GM19025 (cell line): ENCODE measurements at regions not wholly inside any gene's neighbourhood (a gene's known extent, or its start where the extent isn't known, plus 50 kb on each side); places are given as distances from the start of the nearest gene placed in this dataset.
"Not testable (repeated sequence)": the region's sequence is repeated elsewhere in the genome, so short reads cannot be mapped to it uniquely, and the experiment has no call there.

Experiments
- ATAC-seq: cut with Tn5 transposase; IDR thresholded peaks from one replicate; pipeline ENCODE4 v1.9.1; 2021; ENCODE audit warnings: mild to moderate bottlenecking, low read depth, moderate library complexity; ENCODE audit not compliant: unreplicated experiment

DNA sequence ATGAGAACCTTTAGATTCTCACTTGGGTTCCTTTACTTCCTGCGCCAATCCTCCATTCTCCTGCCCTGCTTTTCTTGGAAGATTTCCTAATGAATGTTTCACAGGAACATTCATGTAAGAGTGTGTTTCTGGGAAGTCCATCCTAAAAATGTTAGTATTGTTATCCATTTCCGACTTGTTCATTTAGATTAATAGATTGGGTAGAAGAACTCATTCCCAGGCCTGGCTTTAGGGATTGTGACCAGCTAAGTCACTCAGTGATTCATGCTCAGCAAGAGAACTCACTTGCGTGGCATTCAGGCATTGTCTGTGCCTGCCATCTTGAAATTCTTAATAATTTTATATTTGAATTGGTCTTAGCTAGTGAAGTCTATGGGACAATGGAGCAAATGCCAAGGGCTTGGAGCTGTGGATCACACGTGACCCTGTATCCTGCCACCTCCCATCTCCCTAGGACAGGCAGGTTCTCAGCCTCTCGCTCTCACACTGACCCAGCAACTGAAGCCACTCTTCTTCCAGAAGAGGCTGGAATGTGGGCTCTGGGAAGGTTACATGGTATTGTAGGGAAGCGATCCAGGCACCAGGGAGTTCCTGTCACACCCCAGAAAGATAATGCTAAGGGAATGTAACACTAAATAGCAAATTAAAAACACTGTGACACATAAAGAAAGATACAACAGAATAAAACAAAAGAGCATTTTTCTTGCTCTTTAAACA is 562.1 kb downstream of the TMA16 start:
- no peak for ATAC-seq

DNA sequence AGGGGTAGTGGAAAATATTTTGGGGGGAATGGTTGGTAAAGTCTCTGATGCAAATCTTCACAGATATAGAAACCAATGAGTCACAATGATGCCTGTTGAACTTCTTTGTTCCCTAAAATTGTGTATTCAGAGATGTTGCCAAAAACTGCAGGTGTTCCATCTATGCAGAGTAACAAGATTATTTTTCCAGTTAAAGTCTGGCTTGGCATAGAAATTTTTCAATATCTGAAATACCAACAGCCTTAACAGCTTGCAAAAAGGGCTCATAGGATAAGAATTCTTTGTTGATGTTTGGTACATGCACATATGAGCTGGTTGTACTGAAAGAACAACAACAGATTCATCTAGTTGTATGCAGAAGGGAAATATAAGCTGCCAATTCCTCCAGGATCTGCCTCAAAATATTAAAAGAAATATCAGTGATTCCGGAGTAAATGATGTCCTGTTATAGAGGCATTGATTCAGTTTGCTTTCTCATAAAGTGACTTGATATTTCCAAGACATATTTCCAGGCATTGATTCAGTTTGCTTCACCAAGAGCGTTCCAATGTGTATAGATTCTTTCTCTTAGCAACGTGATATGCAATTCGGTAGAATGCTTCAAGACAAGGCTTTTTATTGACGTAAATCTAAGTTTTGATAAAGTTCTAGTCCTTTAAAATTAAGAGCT is 564.4 kb downstream of the TMA16 start:
- ATAC-seq = no peak

GRCh38 chr4:164060456-164060855 is 566.0 kb downstream of the TMA16 start:
- no peak for ATAC-seq

DNA sequence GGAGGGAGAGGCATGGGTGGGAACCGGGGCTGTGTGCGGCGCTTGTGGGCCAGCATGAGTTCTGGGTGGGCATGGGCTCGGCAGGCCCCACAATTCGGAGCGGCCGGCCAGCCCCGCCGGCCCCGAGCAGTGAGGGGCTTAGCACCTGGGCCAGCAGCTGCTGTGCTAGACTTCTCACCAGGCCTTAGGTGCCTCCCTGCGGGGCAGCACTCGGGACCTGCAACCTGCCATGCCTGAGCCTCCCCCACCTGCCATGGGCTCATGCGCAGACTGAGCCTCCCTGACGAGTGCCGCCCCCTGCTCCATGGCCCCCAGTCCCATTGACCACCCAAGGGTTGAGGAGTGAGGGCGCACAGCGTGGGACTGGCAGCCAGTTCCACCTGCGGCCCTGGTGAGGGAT is 573.9 kb downstream of the TMA16 start:
- no peak for ATAC-seq

GRCh38 chr4:164070625-164071024 is 576.1 kb downstream of the TMA16 start:
- ATAC-seq = no peak

GRCh38 chr4:164081371-164081770 is 586.9 kb downstream of the TMA16 start:
- no peak for ATAC-seq

- ATAC-seq = no peak
Measured at GRCh38 chr4:164081801-164082200, 587.3 kb downstream of the TMA16 start.

DNA sequence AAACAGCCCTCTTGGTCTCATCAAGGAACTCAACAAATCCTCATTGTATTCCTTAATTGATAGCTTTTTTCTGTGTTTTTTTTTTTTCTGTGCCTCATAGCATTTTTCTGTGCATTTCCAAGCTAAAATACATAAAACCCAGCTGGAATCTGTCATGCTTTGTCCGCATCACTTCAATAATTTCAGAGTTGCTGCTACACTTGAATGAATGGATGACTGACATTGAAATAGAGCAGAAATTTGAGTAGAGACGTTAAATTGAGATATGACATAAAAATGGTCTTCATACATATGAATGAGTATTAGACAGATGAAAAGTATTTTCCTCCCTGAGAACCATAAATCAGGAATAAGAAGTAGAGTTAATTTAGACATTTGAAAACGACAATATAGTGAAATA is 593.2 kb downstream of the TMA16 start:
- ATAC-seq = no peak

- ATAC-seq = no peak
Measured at GRCh38 chr4:164095313-164096110, 601.0 kb downstream of the TMA16 start.

- ATAC-seq = no peak
Measured at GRCh38 chr4:164096766-164097518, 602.5 kb downstream of the TMA16 start.

GRCh38 chr4:164100741-164101365 is 606.4 kb downstream of the TMA16 start:
- ATAC-seq = not testable (repeated sequence)

GRCh38 chr4:164108971-164109370 is 614.5 kb downstream of the TMA16 start:
- ATAC-seq = no peak

DNA sequence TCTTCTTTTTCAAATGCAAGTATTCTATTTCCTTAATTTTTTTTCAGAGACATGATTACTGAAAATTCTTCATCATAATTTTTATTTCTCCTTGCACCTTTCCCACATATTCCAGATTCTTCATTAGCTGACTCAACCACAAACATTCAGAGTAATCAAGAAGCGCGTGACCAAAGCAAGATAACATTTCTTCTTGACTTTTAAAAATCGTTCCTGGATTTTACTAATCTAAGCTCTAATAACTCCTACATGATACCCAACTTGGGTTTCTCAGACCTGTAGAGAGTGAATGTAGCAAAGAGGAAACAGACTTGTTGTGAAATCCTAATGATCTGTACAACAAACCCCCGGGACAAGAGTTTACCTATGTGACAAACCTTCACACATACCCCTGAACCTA is 615.0 kb downstream of the TMA16 start:
- ATAC-seq = no peak

DNA sequence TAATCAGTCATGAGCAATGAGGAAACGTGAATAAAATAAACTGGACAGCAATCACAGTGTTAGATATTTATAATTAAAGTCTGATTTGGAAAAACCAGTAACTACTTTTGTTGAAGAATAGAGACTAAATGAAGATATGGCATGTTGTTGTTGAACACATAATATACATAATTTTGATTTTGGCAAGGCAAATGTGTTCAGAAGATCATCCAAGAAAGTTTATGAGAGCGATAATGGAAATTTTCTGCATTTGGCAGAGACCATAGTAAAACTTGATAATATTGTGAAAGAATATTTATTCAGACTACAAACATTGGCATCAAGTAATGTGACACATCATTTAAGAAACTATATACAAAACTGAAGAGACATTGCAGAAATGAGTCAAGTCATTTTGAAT is 620.7 kb downstream of the TMA16 start:
- ATAC-seq = no peak

- ATAC-seq = no peak
Measured at GRCh38 chr4:164116286-164116685, 621.8 kb downstream of the TMA16 start.

DNA sequence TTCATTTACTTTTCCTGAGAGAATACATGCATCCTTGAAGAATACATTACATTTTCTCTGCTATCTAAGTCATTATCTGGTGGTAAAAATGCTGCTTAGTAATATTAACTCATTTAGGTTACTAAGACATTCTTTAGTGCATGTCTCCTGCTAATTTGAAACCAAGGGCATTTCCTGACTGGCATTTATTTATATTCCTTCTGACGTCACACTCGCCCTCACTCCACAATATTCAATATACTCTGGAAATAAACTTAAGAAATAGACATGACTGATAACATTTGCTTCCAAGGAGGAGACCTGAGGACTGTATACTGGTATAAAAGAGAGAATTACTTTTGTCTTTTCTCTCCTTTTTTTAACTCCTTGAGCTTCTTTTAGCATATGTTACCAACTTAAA is 619.5 kb upstream of the SMIM31 start:
- no peak for ATAC-seq

DNA sequence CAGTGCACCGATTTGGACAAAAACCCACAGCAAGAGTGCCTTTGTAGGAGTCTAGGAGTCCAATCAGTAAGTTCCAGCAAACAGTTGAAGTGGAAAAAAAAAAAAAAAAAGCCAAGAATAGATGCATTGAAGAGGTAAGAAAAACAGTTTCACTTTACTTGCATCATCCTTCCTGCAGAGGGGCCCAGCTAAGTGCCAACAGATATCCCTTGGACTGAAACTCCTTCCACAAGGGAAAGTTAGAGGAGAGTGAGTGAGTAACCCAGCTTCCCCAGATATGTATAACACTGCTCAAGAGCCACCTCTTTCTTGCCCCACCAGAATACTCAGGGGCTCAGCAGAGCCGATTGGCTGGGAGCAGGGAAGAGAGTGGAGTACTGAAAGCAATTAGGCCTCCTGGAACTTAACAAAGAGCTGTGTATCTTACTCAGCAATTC is 617.7 kb upstream of the SMIM31 start:
- no peak for ATAC-seq

DNA sequence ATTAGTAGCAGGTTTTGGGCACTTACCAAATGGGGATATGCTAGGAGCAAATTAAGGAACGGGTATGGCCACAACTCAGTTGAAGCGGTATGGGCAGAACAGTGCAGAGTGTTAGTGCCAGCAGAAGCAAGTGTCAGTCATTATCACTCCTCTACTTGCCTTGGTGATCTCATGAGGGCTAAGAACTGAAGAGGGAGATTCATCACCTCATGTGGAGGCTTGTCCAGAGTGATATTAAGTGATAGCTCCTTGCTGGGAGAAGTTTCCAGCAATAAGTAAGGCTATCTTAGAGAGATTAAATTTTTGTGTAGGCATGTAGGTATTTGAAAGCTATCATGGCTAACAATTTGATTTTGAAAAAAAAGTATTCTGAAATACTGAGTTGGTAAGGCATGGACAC is 615.4 kb upstream of the SMIM31 start:
- ATAC-seq = no peak

- no peak for ATAC-seq
Measured at GRCh38 chr4:164139291-164139690, 614.6 kb upstream of the SMIM31 start.

GRCh38 chr4:164141755-164142375 is 612.1 kb upstream of the SMIM31 start:
- not testable (repeated sequence) for ATAC-seq
